HK-2 (cell line): ENCODE measurements at regions not wholly inside any gene's neighbourhood (a gene's known extent, or its start where the extent isn't known, plus 50 kb on each side); places are given as distances from the start of the nearest gene placed in this dataset.

Experiments used
- DNase-seq: peaks from one replicate; pipeline ENCODE4 v3.0.0-alpha.2; 2018; ENCODE audit not compliant: unreplicated experiment

DNA sequence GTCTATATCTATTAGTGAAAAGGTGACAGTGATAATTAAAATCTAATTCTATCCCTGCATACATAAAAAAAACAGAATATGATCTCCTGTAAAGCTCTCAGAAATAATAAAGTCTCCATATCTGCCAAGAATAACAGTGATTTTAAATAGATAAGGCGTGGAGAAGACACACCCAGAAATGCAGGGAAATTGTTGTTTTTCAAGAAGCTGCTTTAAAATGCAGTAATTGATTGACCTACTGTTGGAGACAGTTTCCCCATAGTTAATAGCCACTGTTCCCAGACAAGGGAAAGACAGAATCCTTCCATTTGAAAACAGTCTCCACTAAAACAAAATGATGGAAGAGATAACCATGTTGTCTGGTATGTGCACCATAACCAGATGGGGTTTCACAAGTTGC, 571.5 kb upstream of the CDH5 start:
- DNase-seq: no peak

DNA sequence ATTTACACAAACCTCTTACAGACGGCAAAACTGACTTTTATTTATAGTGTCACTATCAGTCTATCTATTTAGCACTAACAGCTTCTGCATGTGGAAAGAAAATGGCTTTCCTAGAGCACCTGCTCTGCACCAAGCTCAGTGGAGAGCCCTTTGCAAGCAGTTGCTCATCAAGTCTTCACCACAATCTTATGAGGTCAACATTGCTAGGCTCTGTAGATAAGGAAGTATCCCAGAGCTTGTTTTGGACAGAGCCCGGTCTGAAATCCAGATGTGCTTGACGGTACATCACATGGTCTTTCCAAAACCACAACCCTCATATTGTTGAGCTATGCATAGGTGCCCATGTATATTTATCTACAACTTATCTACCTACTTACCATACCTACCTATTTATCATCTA, 572.7 kb upstream of the CDH5 start:
- DNase-seq: no peak

DNA sequence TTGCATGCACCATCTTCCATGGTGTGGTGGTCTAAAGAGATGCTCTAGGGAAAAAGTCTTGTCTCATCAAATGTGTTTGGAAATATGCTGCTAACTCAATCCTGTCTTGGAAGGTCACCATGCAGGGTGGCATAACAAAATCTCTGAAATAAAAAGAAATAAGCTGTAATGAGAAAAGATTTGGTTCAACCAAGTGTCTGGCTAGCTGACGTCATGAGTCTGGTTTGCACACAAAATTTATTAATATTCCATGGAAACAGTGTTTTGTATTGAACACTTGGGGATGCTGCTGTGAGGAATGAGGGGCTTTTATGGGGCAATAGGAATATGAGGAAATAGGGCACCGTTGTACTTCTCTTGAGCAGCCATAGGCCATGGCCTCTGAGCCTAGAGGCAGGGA, 575.7 kb upstream of the CDH5 start:
- no peak for DNase-seq

DNA sequence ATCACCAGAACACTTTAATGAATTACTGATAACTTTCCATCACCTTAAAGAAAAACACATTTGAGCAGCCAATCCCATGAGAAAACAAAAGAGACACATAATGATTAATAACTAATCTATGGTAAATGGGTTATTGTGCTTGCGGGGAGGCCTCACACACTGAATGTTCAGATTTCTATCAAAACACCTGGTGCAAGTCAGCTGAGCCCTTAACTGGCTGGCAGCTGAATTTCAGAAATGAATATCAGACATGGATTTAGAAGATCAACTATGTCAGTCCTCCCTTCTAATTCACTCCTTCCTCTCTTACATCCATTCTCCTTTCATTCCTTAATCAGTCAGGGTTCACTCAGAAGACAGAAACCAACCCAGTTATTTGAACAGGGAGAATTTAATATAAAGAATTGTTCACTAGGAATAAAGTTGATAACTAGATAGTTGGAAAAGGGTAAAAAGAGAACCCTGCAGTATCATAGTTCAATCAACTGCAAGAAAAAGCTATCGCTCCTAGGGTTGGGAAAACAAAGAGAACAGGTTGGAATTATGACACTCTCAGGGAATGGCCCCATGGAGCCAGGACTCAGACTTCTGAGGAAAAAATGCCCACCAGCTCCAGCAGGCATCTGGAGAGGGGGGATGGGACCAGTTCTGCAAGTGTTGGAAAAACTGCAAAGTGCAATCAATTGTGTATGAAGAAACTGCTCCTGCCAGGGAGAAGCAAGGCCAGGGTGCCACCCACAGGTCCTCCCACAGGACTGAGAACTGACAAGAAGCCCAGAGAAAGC, 577.1 kb upstream of the CDH5 start:
- DNase-seq: no peak

DNA sequence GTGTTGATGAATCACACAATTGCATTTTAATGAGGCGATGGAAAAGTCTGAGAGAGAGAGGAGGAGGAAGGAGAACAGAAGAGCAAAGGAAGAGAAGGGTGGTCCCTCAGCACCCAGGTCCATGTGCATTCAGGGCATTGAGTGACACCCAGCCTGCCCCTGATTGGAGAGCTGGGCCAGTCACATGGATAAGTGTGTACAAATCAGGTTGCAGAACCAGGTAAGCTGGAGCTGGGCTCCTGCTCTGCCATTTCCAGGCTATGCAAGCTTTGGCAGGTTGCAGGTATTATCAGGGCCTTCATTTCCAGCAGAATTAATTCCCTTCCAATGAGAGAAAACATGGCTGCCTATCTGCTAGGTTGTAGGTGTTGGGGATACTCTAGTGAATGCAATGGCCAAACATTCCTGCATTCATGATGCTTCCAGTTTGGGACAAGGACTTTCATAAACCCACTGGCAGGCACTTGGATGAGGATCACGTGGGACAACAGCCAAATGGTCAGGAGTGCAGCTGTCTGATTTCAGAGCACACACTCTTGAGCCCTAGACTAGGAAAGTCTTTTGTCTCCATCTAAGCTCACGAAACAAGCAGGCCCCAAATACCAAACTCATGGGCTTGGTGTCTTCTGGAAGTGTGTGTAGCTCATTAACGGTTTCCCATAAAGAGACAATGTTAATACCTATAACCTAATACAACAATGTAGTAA, 577.9 kb upstream of the CDH5 start:
- DNase-seq: no peak

DNA sequence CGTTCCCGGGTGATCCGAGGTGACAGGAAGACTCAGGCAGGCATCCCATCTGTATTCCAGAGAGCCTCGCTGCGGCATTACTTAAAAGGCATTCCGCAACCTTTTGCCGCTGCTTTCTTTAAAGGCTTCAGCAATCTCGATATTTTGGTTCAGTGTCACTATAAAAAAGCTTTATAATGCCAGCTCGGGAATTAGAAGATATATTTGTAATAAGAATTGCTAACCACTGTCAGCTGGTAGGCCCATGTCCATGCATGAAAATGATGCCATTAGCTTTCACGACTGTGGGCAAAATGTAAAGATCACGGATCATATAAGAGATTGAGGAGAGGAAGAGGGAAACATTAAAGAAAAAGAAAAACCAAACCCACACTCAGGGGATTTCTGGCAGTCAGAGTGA, 578.6 kb upstream of the CDH5 start:
- no peak for DNase-seq

DNA sequence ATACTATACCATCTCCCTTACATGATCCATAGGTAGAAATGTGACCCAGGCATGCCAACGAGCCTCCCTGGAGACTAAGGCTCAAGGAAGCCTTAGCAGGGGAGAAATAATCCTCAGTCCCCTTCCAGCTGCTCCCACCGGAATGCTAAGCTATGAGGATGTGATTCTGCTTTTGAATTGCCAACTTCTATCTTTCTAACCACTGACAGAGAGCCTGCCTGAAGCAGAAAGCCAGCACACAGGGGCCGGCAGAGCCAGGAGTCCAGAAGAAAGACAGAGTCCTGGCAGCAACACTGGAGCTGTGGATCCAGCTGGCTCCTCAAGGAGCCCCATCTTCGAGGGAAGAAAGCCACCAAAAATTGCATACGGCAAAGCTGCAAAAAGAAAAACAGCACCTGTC, 579.6 kb upstream of the CDH5 start:
- no peak for DNase-seq

DNA sequence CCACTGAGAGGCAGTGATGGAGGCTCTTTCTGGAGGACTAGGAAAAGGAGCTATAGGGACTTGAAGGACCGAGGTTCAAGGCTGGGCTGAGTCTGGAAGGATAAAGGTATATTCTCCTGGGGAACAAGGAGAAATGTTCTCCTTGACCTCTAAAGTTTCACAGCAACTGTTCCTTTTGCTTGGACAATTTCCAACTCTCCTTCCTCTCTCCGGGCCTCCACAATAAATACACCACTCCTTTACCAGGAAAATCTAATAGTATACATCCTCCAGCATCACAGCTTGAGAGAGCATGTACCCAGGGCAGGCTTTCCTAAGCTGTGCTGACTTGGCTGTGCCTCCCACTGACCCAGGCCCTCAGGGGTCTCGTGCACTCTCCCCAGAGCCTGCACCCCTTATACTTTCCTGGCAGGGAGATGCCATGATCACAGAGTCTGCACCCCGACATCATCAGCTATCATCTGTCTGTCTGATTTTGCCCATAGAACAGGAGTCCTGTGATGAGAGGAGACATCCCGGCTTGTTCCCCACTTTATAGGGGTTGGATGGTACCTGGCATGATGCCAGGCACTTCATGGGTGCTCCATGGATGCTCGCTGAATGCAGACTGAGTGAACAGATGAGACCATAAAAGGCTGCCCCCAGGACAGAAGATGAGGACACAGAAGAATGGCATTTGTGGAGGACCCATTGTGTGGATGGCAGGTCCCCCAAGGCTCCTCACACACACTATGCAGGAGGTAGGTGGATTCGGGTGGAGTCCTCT, 582.6 kb upstream of the CDH5 start:
- DNase-seq: no peak

DNA sequence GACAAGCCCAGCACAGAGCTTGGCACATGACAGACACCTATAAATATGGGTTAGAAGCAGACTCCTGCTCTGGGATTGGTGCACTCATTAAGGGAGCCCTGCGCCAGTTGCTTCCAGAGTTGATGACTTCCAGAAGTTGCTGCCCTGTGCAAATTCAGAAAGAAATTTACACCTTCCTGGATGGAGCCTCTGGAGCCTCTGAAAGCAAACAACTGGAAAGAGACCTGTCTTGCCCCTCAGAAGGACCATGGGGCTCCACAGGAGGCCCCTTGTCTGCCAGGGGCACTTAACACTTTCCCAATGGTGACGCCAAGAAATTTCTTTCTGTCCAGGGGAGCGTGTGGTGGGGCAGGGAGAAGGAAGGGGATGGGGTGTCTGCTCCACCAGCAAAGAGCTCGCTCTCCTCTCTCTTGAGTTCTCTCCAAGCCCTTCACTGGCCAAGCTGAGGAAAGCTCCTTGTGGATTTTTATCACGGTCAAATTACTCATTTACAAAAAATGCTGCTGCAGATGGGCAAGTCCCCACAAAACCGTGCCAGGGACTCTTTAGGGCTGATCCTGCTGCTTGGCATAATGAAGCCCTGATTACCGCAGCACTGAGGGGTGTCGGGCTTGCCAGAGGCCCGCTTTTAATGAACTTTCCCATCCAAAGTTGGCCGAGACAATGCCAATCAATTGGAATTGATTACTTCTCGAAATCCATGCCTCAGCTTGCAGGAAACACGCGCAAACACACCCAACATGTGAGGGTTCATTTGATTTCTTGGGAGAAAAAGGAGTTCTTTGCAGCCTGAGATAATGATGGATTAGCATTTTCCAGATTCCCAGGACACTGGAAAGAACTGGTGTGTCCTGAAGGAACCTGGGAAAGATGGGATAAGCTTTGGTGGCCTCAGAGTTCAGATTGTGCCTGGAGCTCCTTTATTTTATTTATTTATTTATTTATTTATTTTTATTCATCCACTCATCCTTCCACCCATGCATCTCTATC, 583.6 kb upstream of the CDH5 start:
- DNase-seq: no peak

DNA sequence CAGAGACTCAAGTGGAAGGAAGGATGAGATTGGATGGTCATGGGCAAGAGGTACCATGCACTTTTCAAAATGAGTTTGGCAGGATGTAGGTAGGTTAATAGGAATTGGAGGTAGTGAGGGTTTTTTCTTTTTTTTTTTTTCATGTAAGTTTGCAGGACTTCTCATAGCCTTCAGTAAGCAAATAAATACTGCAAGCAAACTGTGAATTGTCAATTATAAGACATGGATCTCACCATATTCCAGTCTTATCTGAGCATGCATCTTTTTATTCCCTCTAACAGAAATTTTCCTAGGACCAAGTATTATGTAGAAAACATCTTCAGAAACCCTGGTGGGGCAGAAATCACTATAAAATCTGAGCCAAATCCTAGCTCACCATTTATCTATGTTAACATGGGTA, 584.6 kb upstream of the CDH5 start:
- no peak for DNase-seq

DNA sequence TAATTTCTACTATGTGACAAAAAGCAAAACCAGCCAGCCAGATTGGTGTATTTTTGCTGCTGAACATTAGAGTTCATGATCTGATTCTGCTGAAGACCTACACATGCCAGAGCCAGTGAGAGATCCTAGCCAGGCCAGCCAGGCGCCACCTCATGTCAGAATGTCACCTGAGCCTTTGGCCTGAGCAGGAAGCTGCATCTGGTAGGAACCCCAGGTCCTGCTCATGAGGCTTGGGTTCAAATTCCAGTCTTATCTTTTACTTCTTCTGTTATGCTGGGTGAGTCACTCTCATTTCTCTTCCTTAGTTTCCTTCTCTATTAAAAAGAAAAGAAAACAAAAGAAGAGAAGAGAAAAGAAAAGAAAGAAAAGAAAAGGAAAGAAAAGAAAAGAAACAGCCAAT, 585.1 kb upstream of the CDH5 start:
- no peak for DNase-seq

DNA sequence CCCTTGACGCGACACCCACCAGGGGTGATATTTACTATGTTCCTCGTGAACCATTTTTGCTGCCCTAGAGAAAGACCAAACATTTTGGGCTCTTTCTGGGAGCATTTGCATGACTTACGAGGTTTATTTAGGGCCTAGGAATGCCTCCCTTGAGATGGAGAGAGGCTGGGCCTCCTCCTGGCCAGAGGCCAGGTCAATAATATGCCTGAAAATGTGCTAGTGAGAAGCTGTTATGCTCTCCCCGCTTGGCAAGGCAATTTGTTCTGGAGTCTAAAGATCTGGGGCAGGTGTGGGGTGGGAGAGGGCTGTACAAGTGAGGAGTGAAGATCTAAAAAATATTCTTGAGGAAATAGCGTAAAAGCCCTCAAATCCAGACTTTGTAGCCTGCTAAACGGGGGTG, 587.3 kb upstream of the CDH5 start:
- no peak for DNase-seq

DNA sequence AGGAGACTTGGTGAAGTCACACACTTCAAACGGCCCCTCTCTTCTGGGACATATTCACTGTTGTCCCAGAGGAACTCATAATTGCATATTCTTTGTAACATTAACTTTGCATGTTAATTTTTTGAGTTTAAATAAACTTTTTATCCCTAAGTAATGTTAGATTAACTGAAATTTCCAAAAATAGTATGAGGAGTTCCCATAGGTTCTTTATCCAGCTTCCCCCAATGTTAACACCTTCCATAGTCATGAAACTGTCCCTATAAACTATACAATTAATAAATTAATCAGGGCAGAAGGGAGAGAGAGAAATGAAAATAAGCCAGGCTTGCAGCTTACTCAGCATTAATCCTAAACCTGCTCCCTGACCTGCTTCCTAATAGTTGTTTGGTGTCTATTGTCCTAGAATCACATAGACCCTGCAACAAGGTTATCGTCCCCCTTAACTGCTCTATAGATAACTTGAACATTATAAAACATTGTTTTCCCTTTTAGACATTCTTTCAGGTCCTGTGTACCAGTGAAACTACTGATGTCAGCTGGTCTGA, 589.8 kb upstream of the CDH5 start:
- DNase-seq: no peak

DNA sequence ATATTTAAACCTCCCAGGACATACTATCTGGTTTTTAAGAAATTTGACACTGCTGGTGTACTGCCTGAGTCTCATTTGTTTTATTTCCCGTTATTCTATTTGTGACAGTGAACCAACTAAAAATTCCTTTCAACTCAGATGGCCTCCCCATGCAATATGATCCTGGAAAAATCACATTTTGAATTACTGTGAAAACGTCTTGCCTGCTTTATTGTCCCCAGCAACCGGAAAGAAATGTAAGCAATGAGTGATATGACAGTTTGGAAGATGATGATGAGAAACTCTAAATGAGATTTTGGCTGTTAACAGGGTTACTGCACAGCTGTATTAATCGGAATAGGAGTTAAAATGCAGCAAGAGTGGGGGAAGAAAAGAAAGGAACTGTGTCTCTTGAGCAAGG, 590.7 kb upstream of the CDH5 start:
- DNase-seq: no peak

DNA sequence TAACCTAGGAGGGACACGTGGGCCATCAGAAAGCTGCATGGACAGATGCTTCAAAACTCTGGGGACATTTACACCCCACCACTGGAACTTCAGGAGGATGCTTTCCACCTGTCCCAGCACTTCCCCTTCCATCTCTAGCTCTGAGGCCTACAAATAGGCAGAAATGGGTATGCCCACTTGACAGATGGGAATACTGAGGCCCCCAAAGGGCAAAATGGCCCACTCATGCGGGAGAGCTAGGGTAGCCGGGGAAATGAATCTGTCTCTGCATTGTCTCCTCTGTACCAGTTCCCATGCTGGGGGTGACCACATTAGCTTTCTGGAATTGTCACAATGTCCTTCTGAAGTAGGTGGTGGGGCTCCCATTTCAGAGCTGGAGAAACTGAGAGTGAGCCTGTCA, 592.1 kb upstream of the CDH5 start:
- DNase-seq: no peak

DNA sequence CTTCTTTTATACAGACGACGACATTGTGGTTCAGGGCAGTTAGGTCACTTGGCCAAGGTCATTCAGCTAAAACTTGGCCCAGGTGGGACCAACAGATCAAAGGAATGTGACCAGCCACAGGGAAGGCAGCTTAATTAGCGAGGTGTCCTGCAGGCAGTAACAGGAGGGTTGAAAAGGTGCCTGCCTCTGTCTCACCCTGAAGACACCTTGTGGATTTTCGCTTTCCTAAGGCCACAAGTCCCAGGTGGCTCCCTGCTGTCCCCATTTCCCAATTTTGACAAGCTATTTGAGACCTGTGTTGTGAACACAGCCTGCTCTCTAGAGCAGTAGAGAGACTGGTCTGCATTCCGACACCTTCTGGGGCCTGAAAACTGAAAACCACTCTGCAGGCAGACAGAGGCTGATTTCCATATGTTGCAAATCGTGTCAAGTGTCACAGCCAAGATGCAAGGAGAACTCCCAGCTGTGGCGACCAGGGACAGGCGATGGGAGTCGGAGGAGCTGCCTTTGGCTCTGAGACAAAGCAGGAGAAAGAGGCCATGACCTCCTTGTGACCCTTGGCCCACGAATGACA, 593.1 kb upstream of the CDH5 start:
- no peak for DNase-seq

DNA sequence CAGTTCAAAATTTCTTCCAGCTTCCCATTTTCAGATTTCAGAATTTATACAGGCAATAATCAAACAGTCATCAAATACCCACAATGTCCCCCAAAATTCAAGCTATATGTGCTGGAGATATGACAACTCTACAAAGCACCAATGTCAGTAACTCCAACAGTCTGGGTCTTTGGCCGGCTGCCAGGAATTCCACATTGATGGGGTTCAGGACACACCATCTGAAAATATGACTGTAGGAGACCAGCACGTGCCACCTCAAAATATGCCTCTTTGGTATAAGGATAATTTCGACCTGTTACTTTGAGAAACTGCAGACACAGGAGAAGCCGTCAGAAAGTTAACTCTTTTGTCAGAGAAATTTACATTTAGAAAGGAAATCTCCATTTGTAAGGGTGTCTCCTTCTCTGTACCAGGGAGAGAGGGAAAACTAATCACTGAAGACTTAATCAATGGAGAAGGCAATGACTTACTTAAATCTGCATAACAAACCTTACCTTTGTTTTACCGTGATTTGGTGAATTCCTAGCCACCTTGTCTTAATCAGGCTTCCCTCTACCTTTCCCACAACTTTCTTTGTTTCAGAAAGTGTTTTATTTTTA, 594.3 kb upstream of the CDH5 start:
- DNase-seq: no peak

DNA sequence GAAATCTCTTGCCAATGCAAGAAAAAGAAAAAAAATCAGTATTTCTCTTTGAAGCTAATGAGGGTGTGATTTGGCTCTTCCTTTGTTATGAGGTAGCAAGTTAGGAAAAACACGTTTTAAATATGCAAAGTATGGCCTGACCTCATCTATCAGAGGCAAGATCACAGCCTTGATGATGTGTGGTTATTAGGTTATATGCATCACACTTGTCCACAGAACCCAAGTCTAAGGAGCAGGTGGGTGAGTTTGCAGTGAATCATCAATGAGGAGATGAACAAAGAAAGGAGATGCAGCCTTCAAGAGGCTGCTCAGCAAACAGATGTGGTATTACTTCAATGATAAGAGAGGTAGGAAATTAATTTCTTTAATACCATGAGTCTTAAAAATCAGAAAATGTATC, 594.8 kb upstream of the CDH5 start:
- no peak for DNase-seq

DNA sequence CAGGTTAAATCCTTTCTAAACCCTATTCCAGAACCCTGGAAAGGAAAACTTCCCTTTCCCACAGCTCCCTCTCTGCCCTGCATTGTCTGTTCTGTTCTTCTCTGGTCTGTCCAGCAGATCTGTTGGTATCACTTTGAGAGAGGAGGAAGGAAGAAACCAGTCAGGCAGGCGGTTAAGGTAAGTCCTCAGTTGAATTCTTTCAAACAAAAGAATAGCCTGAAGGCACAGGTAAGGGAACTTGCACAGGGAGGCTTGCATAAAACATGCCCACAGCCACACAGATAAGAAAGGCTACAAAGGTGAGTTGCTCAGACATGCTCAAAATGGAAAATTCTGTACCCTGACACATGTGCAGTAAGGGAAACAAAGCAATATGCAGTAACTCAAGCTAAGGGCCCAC, 595.7 kb upstream of the CDH5 start:
- no peak for DNase-seq

DNA sequence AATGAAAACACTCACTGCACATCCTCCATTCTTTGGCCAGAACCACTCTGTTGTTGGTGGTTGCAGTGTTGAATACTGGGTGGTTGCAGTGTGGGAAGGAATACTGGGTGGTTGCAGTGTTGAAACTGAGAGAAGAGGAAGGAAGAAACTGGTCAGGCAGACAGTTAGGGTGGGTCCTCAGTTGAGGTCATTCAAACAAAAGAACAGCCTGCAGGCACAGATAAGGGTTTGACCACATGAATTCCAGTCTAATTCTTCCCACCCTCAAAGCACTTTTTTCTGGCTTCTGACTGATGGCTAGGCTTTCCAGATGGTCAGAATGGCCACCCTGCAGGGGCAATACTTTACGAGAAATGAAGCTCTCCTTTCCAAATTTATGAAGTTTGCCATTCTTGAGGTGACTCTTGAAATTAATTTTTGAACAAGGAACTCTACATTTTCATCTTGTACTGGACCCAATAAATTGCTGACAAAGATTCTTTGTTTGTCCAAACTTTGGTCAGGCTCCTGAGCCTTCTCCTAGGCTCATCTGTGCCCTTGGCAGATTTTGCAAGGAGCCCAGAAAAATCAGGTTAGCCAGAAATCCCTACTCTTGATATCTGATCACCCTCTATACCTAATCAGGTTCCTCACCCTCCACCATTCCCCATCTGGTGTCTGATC, 596.6 kb upstream of the CDH5 start:
- no peak for DNase-seq
